Skin of body (tissue), 1 donor: ENCODE measurements at regions not wholly inside any gene's neighbourhood (a gene's known extent, or its start where the extent isn't known, plus 50 kb on each side); places are given as distances from the start of the nearest gene placed in this dataset.

Experiments used
- DNase-seq: peaks from one replicate; lab custom pipeline; 2025; lab: John Stamatoyannopoulos, UW

- no peak for DNase-seq
Observed at GRCh38 chr3:31004025-31004678, 109.7 kb upstream of the GADL1 start.

GRCh38 chr3:31008994-31009393 is 114.5 kb upstream of the GADL1 start:
- DNase-seq = no peak

- no peak for DNase-seq
Observed at GRCh38 chr3:31009881-31010280, 115.4 kb upstream of the GADL1 start.

- no peak for DNase-seq
Observed at GRCh38 chr3:31010491-31010890, 116.0 kb upstream of the GADL1 start.

GRCh38 chr3:31011380-31011779 is 116.9 kb upstream of the GADL1 start:
- no peak for DNase-seq

GRCh38 chr3:31013090-31013489 is 118.6 kb upstream of the GADL1 start:
- no peak for DNase-seq

- no peak for DNase-seq
Observed at GRCh38 chr3:31013843-31014242, 119.4 kb upstream of the GADL1 start.

GRCh38 chr3:31014317-31015040 is 120.0 kb upstream of the GADL1 start:
- no peak for DNase-seq

GRCh38 chr3:31016196-31016595 is 121.7 kb upstream of the GADL1 start:
- DNase-seq = no peak

- no peak for DNase-seq
Observed at GRCh38 chr3:31022716-31023115, 128.3 kb upstream of the GADL1 start.

GRCh38 chr3:31025541-31025940 is 131.1 kb upstream of the GADL1 start:
- DNase-seq = no peak

- no peak for DNase-seq
Observed at GRCh38 chr3:31027191-31027761, 132.8 kb upstream of the GADL1 start.

GRCh38 chr3:31027914-31028313 is 133.5 kb upstream of the GADL1 start:
- no peak for DNase-seq

GRCh38 chr3:31028766-31029165 is 134.3 kb upstream of the GADL1 start:
- DNase-seq = no peak

- DNase-seq = no peak
Observed at GRCh38 chr3:31029706-31030105, 135.2 kb upstream of the GADL1 start.

GRCh38 chr3:31035681-31036080 is 141.2 kb upstream of the GADL1 start:
- DNase-seq = no peak

GRCh38 chr3:31038086-31038739 is 143.8 kb upstream of the GADL1 start:
- DNase-seq = no peak

GRCh38 chr3:31039145-31039544 is 144.7 kb upstream of the GADL1 start:
- no peak for DNase-seq

- DNase-seq = no peak
Observed at GRCh38 chr3:31041161-31041978, 146.9 kb upstream of the GADL1 start.

GRCh38 chr3:31043184-31043819 is 148.8 kb upstream of the GADL1 start:
- DNase-seq = no peak

- no peak for DNase-seq
Observed at GRCh38 chr3:31047673-31048072, 153.2 kb upstream of the GADL1 start.
